Calu3 (cell line): ENCODE measurements at regions not wholly inside any gene's neighbourhood (a gene's known extent, or its start where the extent isn't known, plus 50 kb on each side); places are given as distances from the start of the nearest gene placed in this dataset.
"Not testable (repeated sequence)": the region's sequence is repeated elsewhere in the genome, so short reads cannot be mapped to it uniquely, and the experiment has no call there.

ENCODE experiments used
- BruUV-seq: library from RNA; stranded (reverse); fragments of 400-500 nt; replicated peaks from 2 replicates; lab custom pipeline; 2021; lab: Mats Ljungman, UMichigan
- CTCF ChIA-PET: fragments of 300-600 bp; sonication (Branson Sonifier 250); formaldehyde crosslinking; loops from one replicate; lab custom pipeline; 2022; ENCODE audit warnings: antibody characterized with exemption; lab: Charles Lee
- DNase-seq: peaks from one replicate; pipeline ENCODE4 v3.0.0; 2022
- H3K27ac Mint-ChIP-seq: one replicate; pipeline ENCODE4 v1.8.0; 2022; ENCODE audit warnings: mixed read lengths; ENCODE audit not compliant: unreplicated experiment
- H3K27me3 Mint-ChIP-seq: one replicate; pipeline ENCODE4 v1.8.0; 2022; ENCODE audit warnings: mixed read lengths; ENCODE audit not compliant: unreplicated experiment
- H3K36me3 Mint-ChIP-seq: one replicate; pipeline ENCODE4 v1.8.0; 2022; ENCODE audit warnings: mild to moderate bottlenecking, moderate library complexity, mixed read lengths; ENCODE audit not compliant: insufficient read depth, unreplicated experiment
- H3K4me1 Mint-ChIP-seq: one replicate; pipeline ENCODE4 v1.8.0; 2022; ENCODE audit warnings: mild to moderate bottlenecking, low read depth, mixed read lengths; ENCODE audit not compliant: unreplicated experiment
- H3K4me3 Mint-ChIP-seq: one replicate; pipeline ENCODE4 v1.8.0; 2022; ENCODE audit warnings: mild to moderate bottlenecking, low read depth, moderate library complexity, mixed read lengths; ENCODE audit not compliant: unreplicated experiment
- H3K9me3 Mint-ChIP-seq: one replicate; pipeline ENCODE4 v1.8.0; 2022; ENCODE audit warnings: low read depth, mixed read lengths; ENCODE audit not compliant: unreplicated experiment
- CTCF ChIP-seq: fragments of 200-600 bp; IDR thresholded peaks from one replicate; pipeline ENCODE4 v1.8.0; 2022; ENCODE audit warnings: antibody characterized with exemption; ENCODE audit not compliant: unreplicated experiment
- intact Hi-C: fragments of 100-400 bp; cut with micrococcal nuclease; formaldehyde crosslinking; loops from one replicate; pipeline ENCODE4 v1.10.0; 2022; ENCODE audit not compliant: unreplicated experiment

DNA sequence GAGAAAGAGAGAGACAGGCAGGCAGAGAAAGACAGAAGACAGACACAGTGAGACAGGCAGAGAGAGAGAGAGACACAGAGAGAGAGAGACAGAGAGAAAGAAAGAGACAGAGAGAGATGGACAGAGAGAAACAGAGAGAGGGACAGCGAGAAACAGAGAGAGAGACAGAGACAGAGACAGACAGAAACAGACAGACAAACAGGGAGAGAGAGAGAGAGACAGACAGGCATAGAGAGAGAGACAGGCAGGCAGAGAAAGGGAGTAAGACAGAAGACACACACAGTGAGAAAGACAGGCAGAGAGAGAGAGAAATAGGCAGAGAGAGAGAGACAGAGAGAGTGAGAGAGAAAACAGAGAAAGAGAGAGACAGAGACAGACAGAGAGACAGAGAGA lies 105.3 kb upstream of the ANKRD30BL start:
- intact Hi-C loops, result loop anchor here (5.0 to 10.0 kb wide), 2 partner anchors 178 to 400 kb away; no protein-coding TSS in a partner anchor
- no TSS peak for BruUV-seq
- no peaks in the 10 kb centered on the region for H3K27me3 Mint-ChIP-seq
- H3K27ac Mint-ChIP-seq, result no peak overlapping the region
- no peaks in the 10 kb centered on the region for H3K9me3 Mint-ChIP-seq
- no peaks in the 10 kb centered on the region for H3K4me1 Mint-ChIP-seq
- H3K4me3 Mint-ChIP-seq, result no peak overlapping the region
- peaks cover 5% of the 10 kb centered on the region for H3K36me3 Mint-ChIP-seq
- DNase-seq, result no peak
- no peak for TF ChIP-seq CTCF
- CTCF ChIA-PET, result no interaction called here

DNA sequence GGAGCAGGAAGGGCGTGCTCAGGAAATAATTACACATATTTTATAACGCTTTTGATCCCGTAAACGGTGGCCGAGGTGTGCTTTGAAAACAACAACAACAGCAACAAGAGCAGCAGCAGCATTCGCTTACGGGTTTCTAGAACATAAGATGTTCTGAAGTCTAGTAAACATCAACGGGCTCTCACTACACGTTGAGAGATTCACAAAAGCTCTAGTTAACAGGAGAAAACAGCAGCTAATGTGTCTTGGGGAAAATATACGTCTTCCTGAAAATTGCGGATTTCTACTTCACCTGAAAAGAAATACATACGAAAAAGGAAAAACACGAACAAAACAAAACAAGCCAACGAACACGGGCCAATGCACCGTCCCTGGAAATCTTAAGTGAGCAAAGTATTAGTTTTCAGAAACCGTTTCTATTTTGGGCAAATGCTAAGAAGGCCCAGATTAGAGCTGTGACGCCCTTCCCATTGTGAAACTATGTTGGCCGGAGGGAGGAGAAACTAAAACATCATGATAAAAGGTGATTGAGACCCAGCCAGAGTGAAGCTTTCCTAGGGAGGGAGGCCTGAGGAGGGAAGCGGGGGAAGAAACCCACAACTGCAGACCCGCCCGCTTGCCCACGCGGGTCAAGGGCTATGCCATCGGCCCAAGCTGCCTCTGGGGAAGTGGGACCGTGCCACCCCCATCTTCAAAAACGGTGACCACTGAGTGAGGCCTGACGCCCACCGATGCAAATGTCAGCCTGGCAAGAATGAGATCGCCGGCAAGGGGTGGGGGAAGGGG lies 105.9 kb upstream of the ANKRD30BL start:
- intact Hi-C loops, result loop anchor here (2.0 to 10.0 kb wide), 4 partner anchors 149 to 903 kb away; partner anchors contain the start of gene GPR39
- not testable (repeated sequence) for H3K9me3 Mint-ChIP-seq

GRCh38 chr2:132268284-132268976 lies 106.7 kb upstream of the ANKRD30BL start:
- DNase-seq, result peak; percentile 93
- CTCF ChIA-PET, result interaction anchor here (0.7 to 0.9 kb wide), 2 partner anchors 279 to 1221 kb away, joined by 3 read pairs; no protein-coding TSS in a partner anchor
- not testable (repeated sequence) for H3K4me1 Mint-ChIP-seq, H3K27ac Mint-ChIP-seq, H3K27me3 Mint-ChIP-seq, H3K4me3 Mint-ChIP-seq, H3K9me3 Mint-ChIP-seq, H3K36me3 Mint-ChIP-seq, BruUV-seq
- intact Hi-C loops, result loop anchor here (2.0 to 10.0 kb wide), 4 partner anchors 148 to 902 kb away; partner anchors contain the start of gene GPR39
- peak; percentile 71 for TF ChIP-seq CTCF

More for the DNA sequence above, 105.9 kb upstream of the ANKRD30BL start:
- DNase-seq, H3K27me3 Mint-ChIP-seq, H3K4me3 Mint-ChIP-seq, H3K27ac Mint-ChIP-seq, H3K4me1 Mint-ChIP-seq, H3K36me3 Mint-ChIP-seq, BruUV-seq: not testable (repeated sequence)
- CTCF ChIA-PET, result interaction anchor here (0.7 kb wide), 1 partner anchor 1221 kb away, joined by 3 read pairs; no protein-coding TSS in a partner anchor

- Mint-ChIP-seq H3K4me1 (no peaks in the 10 kb centered on the region), H3K36me3 (peaks cover 5% of the 10 kb centered on the region), H3K4me3 (no peak overlapping the region), H3K27ac (no peak overlapping the region), H3K27me3 (no peaks in the 10 kb centered on the region), H3K9me3 (peaks cover under 1% of the 10 kb centered on the region)
- TF ChIP-seq CTCF, result no peak
- intact Hi-C loops, result loop anchor here (2.0 to 10.0 kb wide), 4 partner anchors 148 to 902 kb away; partner anchors contain the start of gene GPR39
- CTCF ChIA-PET, result interaction anchor here (0.9 kb wide), 1 partner anchor 278 kb away, joined by 3 read pairs; no protein-coding TSS in a partner anchor
- BruUV-seq, result no TSS peak
- no peak for DNase-seq
Measured at GRCh38 chr2:132268977-132269523, 107.3 kb upstream of the ANKRD30BL start.
